HG03280 (cell line): ENCODE measurements at regions not wholly inside any gene's neighbourhood (a gene's known extent, or its start where the extent isn't known, plus 50 kb on each side); places are given as distances from the start of the nearest gene placed in this dataset.
"Not testable (repeated sequence)": the region's sequence is repeated elsewhere in the genome, so short reads cannot be mapped to it uniquely, and the experiment has no call there.

Experiments used
- ATAC-seq: cut with Tn5 transposase; IDR thresholded peaks from one replicate; pipeline ENCODE4 v1.9.1; 2021; ENCODE audit warnings: mild to moderate bottlenecking, moderate library complexity; ENCODE audit not compliant: unreplicated experiment

DNA sequence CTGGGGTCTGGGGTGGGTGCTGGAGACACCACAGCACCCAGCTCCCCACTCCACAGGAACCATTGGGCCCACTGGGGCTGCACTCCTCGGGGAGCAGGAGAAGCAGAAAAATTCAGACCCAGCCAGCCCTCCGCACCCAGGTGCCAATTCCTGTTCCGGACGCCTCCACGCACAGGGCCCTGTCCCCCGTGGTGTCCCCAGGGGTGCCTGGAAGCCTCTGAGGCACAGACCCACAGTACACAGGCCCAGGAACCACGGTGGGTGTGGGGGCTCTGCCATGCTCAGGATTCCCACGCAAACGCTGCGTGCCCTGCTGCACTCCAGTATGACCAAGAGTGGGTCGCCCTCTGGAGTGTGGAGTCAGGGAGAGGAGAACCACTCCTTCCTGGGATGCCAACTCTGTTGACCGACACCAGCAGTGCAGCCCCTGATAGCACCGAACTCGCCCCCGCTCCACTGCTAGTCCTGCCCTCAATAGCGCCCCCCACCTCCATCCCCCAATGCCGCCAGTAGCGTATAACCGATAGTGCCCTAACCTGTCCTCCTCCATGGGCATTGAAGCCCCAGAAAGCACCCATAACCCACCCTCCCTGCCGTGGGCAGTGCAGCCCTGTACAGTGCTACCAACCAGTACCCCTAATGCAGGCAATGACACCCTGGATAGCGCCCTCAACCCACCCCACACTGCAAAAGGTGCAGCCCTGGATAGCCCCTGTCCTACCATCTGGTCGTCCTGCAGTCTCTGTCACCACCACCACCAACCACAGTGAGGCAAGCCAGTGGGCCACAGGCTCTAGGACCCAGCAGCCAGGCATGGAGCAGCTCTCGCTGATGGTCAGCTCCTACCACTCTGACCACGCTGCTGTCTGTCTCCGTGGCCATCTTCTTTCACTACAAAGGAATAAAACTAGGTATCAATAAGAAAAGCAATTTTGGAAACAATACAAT lies 2877.2 kb downstream of the RPIA start:
- not testable (repeated sequence) for ATAC-seq

DNA sequence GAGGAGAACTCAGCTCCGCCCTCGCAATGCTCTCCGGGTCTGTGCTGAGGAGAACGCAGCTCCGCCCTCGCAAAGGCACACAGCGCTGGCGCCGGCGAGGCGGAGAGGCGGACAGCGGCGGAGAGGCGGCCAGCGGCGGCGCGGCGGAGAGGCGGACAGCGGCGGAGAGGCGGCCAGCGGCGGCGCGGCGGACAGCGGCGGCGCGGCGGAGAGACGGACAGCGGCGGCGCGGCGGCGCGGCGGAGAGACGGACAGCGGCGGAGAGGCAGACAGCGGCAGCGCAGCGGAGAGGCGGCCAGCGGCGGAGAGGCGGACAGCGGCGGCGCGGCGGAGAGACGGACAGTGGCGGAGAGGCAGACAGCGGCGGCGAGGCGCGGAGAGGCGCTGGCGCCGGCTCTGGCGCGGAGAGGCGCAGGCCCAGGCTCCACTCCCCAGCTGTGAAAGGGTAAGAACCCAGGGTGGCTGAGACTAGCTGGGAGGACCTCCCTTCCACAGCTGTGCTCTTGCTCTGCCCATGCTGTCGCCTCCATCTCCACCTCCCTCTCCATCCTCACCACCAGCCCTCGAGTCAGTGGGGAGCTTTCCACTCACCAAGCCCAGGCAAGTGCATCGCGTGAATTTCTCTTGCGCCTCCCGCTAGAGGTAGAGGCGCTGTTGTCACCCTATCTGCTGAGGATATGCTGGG lies 2879.9 kb downstream of the RPIA start:
- not testable (repeated sequence) for ATAC-seq

DNA sequence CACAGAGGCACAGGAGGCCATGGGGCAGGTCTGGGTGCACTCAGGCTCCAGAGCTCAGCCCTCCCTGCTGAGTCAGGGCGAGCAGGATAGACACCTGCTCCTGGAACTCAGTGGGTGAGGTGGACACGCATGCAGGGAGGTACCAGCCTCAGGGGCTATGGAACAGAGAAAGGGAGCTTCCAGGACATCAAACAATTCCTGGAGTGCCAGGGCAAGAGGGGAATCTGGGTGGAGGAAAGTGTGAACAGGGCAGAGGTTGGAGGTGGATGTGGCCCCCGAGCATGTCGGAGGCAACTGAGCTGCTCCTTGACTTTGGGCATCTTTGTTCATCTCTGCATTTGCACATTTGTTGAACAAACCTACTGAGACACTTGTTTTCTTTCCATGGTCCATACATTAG lies 2881.5 kb downstream of the RPIA start:
- not testable (repeated sequence) for ATAC-seq

DNA sequence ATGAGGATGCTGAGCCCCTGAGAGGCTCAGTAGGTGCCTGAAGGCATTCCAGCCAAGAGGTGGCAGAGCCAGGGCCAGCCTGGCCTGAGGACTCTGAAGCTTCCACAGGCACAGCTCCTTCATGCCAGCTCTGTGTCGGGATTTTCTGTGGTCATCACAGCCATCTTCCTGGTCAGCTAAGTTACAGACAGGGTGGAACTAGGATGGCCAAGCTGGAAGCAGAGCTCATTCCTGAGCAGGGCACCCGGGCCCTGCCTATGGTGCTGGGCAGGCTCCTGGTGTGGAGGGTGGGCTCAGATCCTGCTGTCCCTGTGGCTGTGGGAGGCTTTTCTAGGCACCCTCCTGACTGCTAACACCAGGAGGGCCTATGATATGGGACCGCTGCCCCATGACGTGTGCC lies 2882.3 kb downstream of the RPIA start:
- ATAC-seq = not testable (repeated sequence)

- not testable (repeated sequence) for ATAC-seq
Measured at GRCh38 chr2:91574255-91574654, 2882.8 kb downstream of the RPIA start.

DNA sequence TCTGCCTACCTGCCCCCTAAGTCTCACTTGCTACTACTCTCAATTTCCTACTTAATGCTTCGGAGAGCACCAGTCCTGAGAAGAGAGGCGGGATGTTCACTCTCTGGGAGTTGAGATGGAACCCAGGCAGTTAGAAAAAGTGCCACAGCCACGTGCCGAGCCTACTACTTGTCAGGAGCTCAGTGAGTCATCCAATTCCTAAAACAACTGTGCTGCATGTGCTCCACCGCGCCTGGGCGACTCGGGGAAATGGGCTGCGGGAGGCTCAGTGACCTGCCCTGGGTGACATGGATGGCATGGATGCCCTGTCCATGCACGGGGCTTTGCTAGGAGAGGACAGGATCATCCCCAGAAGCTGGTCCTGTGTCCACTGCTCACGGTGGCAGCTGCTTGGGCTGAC lies 2884.2 kb downstream of the RPIA start:
- ATAC-seq = not testable (repeated sequence)

DNA sequence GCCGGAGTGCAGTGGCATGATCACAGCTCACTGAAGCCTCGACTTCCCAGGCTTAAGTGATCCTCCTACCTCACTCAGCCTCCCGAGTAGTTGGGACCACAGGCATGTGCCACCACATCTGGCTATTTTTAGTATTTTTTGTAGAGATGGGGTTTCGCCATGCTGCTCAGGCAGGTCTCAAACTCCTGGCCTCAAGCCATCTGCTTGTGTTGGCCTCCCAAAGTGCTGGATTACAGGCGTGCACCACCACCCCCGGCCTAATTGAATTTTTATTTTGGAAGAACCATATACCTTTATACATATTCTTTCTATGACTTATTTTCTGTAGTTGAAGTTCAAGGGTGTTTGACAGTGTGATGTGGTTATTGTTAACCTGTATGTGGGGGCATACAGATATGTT lies 2885.9 kb downstream of the RPIA start:
- not testable (repeated sequence) for ATAC-seq

- ATAC-seq = not testable (repeated sequence)
Measured at GRCh38 chr2:91578678-91579077, 2887.2 kb downstream of the RPIA start.

- ATAC-seq = not testable (repeated sequence)
Measured at GRCh38 chr2:91579555-91579954, 2888.1 kb downstream of the RPIA start.

DNA sequence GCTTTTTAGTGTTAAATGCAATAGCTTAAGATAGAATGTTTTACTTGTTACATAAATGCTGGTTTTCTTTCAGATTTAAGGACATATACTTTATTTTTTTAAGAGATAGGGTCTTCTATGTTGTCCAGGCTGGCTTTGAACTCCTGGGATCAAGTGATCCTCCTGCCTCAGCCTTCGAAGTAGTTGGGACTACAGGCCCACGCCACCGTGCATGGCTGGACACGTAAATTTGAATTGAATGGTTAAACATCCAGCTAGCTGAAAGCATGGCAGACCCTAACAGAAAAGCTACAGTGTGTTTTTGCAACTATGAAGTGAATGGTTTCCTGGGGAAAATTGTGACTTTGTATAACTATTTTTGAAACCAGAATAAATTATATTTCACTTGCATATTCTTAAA lies 2888.6 kb downstream of the RPIA start:
- ATAC-seq = not testable (repeated sequence)

- not testable (repeated sequence) for ATAC-seq
Measured at GRCh38 chr2:91587098-91587497, 2895.6 kb downstream of the RPIA start.

- ATAC-seq = not testable (repeated sequence)
Measured at GRCh38 chr2:91587908-91588535, 2896.5 kb downstream of the RPIA start.

- not testable (repeated sequence) for ATAC-seq
Measured at GRCh38 chr2:91588782-91589223, 2897.3 kb downstream of the RPIA start.

GRCh38 chr2:91589454-91590328 lies 2898.2 kb downstream of the RPIA start:
- ATAC-seq = not testable (repeated sequence)

DNA sequence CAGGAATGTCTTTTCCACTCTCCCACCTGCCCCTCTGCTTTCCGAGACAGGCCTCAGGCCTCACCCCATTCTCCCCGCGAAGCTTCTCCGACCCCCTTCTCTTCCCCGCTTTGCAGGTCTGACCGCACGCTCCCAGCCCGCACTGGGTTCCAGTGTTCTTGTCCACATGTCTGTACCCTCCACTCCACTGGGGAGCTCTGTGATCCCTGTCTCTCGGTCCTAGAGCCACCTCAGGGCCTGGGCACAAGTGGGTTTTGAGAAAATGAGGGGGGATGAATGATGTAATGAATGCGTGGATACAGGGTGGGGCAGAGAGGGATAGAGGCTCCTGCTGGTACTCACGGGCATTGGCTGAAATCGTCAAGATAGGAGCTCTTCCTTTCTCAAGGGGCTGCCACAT lies 2898.9 kb downstream of the RPIA start:
- not testable (repeated sequence) for ATAC-seq

GRCh38 chr2:91591066-91591465 lies 2899.6 kb downstream of the RPIA start:
- ATAC-seq = not testable (repeated sequence)

DNA sequence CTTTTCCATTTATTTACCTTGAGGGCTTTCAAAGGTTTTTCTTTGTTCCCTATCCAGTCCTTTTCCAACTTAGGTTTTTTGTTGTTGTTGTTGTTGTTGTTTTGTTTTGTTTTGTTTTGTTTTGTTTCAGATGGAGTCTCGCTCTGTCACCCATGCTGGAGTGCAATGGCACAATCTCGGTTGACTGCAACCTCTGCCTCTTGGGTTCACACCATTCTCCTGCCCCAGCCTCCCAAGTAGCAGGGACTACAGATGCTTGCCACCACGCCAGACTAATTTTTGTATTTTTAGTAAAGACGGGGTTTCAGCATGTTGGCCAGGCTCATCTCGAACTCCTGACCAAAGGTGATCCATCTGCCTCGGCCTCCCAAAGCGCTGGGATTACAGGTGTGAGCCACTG lies 2906.0 kb downstream of the RPIA start:
- not testable (repeated sequence) for ATAC-seq

DNA sequence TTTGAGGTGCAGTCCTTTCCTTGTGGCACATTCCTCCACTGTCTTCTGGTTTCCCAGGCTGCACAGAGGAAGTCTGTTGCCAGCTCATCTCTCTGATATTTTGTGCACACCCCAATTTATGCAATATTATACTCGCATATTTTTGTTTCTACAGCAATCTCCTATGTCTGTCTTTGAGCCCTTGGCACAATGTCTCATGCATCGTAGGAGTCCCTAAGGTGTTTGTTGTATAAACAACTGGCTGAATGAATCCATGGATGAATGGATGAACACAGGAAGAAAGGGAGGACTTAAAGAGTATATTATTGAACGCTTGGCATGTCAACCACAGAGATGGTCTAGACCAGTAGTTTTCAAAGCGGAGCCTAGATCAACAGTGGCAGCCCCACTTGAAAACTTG lies 2907.0 kb downstream of the RPIA start:
- ATAC-seq = not testable (repeated sequence)

DNA sequence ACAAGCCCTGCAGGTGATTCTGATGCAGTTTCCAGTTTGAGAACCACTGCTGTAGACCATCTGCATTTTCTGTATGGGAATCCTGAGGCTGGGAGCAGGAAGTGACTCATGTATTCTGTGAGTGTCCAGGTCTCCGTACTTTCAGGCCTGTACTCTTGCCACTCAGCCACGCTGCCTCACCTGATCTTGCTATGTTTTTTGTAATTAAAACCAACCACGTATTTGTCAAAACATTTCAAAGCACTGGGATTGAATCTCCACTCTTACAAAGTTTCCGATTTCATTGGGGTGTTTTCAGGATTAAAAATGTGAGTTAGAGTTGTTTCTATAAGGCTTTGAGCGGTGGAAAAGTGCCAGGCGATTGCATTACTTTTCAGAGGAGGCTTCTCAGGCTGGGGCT lies 2907.5 kb downstream of the RPIA start:
- ATAC-seq = not testable (repeated sequence)

- not testable (repeated sequence) for ATAC-seq
Measured at GRCh38 chr2:91602860-91603259, 2911.4 kb downstream of the RPIA start.
